ENCODE measurements at regions not wholly inside any gene's neighbourhood (a gene's known extent, or its start where the extent isn't known, plus 50 kb on each side); places are given as distances from the start of the nearest gene placed in this dataset.

DNA sequence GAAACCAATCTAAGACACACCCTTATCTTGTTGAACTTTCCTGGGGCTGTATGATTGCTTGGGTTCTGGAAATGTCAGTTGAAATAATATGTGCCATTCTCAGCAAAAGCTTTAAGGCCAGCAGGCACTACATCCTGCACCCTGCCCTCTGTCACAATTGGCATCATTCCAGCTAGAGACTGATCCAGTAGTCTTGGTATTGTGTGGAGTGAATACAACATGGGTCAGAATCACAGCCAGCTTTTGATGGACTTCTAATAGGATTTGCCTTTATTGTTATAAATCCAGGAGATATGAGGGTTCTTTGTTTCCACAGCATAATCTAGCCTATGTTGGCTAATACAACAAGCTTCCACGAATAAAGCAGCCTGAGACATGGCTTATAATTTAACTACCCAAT is 617.0 kb upstream of the CDH2 start:
- peak; percentile 15 for DNase-seq

DNA sequence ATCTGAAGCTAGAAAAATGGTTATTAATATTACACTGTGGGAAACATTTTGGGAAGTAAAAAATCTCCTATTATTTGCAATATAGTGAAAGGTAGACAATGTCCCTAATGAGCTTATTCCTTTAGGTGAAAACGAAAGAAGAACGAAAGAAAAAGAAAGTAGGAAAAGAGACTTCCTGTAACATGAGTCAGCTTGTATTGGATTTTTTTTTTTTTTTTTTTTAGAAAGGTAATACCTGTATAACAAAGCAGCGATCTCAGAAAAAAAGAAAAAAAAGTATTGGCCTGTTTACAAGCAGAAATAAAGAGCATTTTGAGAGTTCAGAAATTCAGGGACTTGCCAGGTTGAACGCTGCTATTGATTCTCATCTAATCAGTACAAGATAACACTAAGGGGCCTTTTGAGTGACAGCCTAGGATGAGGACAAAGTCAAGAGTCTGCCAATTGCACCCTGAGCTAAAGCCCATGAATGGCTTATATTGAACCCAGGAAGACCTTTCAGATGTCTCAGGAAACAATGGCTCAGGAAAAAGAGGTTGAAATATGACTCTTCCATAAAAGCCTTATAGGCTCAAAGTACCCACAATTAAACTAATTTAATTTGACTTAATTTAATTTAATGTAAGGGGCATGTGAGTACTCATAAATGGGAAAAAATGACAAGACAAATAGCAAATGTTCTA is 615.6 kb upstream of the CDH2 start:
- DNase-seq, result no peak

DNA sequence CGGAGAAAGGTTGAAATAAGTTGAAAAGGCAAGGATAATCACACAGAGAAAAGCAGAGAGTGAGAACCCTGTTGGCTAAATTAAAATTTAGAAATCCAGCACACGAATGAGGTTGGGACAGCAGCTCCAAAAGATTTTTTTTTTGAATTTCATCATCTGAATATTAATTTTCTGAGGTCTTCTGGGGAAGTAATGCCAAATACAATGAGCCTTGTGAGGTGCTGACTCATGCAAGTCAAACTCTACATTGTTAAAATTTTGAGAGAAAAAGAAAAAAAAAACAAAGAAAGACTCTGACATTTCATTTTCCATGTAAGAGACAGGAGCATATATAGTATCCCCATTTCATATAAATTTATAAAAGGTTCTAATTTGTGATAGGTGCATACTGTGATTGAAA is 614.2 kb upstream of the CDH2 start:
- no peak for DNase-seq

DNA sequence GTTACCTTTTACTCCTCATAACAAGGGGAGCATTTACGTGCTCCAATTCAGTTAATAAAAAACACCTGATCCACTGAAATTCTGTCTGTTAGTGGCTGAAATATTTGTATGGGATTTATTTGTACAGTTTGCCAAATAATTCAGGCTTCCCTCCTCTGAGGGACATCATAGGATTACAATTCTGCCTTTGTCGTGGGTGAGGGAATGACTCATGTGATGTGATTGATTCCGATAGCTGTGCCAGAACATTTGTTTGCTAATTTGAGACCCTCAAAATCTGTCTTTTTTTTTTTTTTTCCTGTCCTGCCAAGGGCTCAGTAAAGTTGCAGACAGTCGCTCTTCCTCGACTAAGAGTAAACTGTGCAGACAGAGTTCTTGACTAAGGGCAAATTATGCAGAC is 612.6 kb upstream of the CDH2 start:
- no peak for DNase-seq

DNA sequence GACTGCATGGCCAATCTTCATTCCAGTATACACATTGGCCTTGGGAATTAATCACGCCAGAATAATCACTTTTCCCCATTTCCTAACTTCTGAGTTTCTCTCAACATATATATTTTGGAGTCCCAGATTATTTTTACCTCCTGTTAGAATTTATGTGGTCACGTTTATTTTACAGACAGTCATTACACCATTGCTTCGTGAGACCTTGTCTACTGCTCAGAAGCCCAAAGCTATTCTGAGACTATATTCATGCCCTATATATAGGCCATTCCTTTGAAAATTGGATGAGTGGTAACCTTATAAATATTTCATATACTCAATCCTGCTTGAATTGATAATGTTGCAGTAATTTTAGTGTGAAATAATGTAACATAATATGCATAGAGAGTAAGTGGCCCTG is 610.0 kb upstream of the CDH2 start:
- DNase-seq, result no peak

DNA sequence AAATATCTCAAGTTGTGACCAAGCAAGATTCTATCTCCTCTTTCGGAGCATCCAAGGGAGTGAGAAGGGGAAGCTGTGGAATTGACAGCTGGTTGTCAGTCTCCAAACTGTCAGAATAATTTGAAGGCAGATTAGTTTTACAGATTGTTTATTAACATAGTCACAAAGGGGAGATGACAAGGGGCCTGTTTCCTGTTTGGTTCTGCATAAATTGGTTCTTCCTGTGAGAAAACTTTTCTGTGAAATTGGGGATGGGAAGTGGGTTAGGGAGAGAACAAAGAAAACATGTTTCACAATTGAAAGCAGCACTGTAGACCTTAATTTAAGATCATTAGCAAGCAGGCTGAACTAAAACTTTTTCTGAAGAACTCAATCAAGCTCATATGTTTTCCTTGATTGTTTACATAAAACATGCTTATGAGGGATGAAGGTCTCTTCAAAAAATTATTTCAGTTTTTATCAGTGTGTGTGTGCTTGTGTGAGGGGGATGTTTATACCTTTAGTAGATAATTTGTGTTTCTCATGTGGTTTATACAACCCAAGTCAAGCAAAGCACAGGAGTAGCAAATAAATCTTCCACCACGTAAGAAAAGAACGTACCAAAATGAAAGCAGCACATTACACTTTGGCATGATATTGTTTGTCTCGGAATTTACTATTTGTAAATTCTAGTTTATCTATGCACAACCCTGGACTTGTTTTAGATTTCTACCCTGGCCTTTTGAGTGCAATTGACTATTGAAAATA is 604.9 kb upstream of the CDH2 start:
- no peak for DNase-seq

DNA sequence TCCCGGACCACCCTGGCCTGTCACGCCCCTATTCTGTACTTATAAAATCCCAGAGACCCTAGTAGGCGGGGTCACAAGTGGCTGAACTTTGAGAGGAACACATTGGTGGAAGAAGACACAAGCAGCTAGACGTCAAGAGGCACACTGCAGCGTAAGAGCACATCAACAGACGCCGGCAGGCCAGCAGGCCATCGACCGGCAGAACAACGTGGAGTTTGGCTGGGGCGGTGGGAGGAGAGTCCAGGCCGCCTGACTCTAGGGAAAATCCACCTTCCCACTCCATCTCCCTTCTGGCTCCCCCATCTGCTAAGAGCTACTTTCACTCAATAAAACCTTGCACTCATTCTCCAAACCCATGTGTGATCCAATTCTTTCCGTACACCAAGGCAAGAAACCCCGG is 601.8 kb upstream of the CDH2 start:
- DNase-seq, result no peak

DNA sequence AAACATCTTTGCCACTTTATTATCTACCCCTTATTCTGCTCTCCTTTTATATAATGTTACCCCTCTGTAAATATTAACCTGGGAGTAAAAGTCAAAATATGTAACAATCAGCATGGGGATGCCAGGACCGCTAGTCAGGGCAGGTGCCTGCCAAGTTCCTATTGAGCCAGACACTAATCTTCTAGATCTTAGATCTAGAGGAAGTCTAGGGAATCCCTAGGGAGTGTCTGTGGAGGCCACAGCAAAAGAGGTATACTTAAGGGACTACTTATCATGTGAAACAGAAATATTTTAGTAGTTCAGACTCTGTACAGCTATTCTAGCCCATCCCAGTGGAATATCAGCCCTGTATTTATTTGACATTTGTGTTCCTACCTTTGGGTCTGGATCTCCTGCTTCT is 600.8 kb upstream of the CDH2 start:
- no peak for DNase-seq

DNA sequence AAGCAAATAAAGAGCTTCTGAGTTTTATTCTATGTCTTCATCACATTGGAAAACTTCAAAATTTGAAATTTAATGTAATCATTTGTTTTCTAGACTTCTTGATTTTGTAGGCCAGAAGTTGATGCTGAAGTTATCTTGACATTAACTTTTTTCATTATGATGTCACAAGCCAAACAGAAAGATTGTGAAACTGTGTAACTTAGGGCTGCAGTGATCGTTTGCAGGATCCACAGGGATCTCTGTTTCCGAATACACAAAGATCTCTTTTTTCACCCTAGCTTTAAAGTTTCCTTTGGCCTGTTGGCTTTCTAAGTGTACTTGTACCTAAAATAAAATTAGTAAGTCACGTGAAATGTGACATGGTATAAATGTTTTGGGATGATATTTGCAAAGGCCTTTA is 594.9 kb upstream of the CDH2 start:
- DNase-seq, result no peak

DNA sequence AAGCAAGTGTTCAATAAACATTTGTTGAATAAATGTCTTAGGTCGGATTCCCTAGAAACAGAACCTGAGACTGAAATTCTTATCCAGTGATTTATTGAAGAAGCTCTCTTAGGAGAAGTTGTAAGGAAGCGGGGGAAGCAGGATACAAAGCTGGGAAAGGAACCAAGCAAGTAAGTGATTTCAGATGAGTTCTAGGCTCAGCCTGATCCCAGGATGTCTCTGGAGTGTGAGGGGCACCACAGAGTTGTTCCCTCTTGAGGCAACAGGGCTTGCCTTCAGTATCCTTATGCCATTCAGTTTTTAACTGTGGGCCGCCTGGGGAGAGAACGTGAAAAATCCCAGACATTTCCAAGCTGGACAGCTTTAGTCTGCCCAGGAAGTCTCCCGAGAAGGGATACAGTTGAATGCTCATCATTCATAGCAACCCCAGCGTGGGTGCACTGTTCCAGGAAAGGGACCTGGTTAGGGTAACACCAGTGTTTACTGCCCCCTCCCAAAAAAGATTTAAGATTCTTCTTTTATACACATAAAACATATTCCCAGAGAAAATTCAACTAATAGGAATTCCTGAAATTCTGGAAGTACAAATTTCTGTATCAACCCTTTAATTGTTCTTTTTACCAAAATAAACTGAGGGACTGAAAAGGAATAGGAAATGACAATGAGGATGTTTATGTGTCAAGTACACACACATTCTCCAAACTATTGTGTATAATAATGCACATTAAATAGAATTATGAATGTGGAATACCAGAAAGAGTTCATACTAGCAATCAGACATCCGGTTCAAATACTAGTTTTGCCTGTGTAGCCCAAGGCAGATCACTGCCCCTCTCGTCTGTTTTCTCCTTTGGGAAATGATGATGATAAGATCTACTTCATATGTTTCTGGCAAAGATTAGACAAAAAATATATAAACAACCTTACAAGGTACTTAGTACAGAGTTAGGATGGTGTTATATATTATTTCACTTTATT is 592.1 kb upstream of the CDH2 start:
- DNase-seq, result no peak

DNA sequence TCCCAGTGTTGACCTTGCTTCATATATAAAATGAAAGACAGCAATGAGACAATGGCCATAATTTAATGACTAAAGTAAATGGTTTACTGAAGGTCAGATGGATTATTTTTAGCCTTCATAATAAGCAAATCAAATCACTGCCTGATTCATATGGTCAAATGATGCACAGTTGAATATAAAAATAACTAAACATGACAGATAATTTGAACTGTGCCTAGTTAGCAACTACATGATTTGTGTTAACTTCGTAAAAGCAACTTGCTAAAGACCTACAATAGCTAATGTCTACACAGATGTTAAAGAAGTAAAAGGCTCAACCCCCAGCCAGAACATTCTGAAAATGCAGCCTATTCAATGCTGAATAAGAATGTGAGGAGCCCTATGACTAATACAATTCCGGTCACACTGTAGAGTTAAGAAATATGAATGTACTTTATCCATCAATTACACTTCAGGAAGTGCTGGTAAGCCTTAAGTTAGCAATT is 590.8 kb upstream of the CDH2 start:
- DNase-seq, result no peak

DNA sequence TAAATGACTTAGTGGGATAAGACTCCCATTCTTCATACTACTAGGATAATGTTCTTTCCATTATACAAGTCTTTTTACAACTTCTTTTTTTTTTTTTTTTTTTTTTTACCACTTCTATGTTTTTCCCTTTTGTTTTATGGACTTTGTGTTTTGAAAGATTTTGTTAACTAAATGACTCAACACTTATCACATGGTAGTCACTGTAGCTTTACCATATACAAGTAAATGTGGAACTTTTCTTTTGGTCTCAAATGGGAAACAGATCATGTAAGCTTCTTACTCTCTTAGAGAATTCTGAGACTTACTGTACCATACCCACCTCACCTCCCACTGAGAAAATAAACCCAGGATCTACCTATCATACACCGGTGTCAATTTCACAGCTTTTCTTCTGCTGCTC is 590.3 kb upstream of the CDH2 start:
- no peak for DNase-seq

DNA sequence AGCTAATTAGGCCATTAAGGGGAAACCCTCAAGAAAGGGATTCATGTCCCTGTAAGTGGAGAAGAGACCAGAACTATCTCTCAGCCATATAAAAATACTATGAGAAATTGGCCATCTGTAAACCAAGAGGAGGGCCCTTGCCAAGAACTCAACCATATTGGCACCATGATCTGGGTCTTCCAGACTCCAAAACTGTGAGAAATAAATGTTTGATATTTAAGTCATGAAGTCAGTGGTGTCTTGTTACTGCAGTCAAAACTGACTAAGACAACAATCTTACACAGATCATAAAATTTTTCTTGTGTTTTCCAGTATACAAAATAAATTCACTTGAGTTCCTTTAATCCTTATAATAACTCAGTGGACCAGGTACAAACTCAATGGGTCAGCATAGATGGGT is 589.8 kb upstream of the CDH2 start:
- no peak for DNase-seq

DNA sequence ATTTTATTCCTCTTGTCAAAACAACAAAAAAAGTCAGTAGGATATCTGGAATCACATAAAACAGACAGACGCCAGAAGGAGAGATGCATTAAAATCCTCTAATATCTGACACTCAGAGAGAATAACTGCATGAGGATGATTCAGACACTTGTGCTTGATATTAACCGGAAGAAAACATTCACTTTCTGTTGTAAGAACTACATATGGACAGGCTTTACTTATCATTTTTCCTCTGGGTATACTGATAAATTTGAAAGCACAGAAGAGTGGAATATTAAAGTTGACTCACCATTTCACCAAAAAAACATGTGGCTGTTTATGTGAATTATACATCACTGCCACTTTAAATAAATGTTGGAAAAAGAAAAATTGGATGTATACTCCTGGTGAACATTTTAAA is 589.1 kb upstream of the CDH2 start:
- no peak for DNase-seq

DNA sequence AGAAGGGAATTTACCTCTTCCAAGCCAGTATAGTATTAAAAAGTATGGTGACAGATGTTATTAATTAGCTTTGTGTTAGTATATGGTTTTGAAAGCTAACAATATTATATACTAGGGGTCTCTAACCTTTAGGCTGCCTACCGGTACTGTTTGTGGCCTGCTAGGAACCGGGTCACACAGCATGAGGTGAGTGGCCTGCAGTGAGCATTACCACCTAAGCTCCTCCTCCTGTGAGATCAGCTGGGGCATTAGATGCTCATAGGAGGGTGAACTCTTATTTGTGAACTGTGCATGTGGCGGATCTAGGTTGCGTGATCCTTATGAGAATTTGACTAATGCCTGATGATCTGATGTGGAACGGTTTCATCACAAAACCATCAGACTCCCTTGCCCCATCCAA is 583.4 kb upstream of the CDH2 start:
- DNase-seq, result no peak

DNA sequence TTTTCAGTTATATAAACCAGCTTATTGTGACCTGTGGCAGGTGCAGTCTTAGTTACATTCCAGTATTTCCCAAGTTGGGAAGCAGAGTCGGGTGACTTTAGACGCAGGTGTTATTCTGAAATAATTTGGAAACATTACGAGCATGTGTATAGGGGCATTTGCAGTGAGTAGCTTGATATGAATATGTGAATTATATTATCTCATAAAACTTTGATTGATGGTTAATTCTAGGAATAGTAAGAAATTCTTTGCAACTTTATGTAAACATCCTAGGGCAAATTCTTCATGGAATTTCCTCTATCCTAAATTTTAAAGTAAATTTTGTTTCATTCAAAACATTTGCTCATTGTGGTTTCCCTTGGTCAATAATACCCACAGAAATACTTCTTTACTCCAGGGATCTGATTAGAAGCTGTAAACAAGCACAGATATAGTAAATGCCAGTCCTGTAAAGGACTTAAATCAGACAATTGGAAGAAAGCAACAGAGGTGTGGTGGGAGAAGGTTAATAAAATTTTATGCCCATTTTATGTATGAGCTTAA is 580.6 kb upstream of the CDH2 start:
- no peak for DNase-seq

DNA sequence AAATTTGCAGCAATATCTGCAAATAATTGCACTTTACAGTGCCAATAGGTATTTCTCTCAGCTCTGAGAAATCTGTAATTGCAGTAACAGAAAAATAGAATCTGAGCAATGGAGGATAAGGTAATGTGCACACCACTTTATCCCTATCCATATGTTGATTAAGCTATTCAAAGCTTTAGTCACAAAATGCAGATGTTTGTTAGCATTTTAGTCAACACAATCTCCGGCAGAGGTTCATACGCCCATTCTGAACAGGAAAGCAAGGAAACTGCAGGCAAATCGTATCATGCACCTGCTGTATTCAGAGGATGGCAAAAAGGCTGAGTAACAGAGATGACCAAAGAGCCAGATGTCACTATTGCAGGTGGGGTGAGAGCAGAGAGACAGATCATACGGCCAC is 566.2 kb upstream of the CDH2 start:
- DNase-seq, result no peak

DNA sequence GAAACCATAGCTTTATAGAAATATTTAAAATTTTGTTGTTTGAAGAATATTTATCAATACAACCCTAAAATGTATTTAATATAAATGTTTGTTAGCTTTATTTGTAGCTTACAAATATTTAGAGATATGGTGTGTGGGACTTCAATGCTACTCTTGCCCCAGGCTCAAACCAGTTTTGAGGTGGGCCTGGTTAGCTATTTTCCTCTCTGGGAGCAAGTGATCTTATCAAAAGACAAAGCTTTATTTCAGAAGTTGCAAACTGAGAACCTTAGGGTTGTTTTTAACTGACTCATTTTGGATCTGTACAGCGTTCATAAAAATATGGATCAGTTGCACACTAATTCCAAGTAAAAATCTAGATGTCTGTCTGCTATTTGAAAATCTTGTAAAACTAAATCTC is 563.6 kb upstream of the CDH2 start:
- DNase-seq, result no peak

DNA sequence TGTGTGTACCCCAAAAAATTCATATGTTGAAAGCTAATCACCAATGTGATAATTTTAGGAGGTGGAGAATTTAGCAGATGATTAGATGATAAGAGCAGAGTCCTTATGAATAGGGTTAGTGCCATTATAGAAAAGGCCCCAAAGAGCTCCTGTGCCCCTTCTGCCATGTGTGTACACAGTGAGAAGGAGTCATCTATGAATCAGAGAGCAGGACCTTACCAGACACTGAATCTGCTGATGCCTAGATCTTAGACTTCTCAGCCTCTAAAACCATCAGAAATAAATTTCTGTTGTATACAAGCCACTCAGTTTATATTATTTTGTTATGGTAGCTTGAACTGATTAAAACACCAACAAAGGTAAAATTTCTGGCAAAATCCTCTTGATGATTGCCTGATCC is 560.0 kb upstream of the CDH2 start:
- DNase-seq, result no peak

DNA sequence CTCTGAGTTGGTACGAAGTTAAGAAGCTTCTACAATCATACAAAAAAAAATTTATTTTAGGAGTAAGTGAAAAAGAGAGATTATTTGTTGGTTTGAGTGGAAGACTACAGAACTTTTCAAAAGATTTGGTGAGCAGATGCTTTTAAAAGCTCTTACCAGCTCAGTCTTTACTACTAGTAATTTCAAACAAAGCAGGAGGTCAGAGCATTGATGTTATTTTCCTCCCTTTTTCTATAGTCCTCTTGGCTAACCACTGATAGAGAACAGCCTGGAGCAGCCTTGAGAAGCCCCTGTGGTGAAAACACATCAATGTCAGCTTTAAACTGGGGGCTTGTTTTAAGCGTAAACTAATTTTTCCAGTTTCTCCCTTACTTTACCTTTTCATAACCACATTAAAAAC is 559.3 kb upstream of the CDH2 start:
- DNase-seq, result no peak

DNA sequence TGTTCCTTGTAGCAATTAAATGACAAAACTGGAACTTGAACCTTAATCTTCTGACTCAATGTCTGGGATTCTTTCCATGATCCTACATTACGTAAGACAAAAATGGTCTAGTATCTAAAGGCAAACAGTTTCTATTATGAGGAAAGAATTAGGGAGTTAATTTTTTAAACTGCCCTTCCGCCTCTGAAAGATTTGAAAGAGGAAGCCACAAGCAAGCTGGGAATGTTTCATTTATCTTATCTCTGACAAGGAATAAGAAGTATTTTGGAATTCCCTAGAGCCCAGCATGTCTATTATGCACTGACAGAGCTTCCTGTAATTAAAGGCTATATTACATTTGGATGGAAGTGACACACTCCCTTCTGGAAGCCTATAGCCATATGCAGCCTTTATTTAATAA is 558.8 kb upstream of the CDH2 start:
- no peak for DNase-seq

DNA sequence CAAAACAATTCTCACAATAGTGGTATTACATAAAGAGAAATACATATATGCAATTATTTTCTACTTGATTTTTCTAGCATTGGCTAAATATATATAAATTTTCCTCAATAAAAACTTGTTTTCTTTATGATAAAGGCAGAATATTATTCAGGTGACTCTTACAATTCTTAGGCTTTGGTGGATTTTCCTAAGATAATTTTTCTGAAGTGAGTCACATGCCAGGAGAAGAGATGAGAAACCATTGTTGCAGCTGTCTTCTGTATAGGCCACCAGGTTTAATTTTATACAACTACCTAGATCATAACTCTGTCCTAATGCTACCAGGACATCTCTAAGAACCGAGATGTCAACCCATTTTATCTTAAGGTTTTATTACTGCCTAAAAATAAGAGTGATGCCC is 552.4 kb upstream of the CDH2 start:
- no peak for DNase-seq

DNA sequence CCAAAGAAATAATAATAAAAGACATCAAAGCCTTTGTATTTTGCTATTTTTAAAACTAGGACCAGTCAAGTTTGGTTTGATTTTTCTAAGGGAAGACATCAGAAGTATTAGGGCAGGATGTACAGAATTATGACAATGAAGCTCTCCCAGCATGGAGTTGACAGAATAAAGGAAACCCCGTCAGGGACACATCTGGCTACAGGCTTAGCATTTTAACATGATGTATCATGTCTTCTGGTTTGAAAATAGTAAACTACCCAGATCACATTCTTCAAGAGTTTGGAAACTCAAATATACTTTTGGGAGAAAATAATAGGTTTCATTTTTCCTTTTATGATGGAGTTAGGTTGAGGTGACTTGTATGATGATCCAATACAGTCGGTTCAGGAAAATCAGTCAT is 552.0 kb upstream of the CDH2 start:
- no peak for DNase-seq
